KMS-11 (cell line): ENCODE measurements at regions not wholly inside any gene's neighbourhood (a gene's known extent, or its start where the extent isn't known, plus 50 kb on each side); places are given as distances from the start of the nearest gene placed in this dataset.

Experiments
- H2AFZ ChIP-seq: fragments of 200-600 bp; sonication (generic); 2 replicates; pipeline ENCODE4 v1.6.1; 2016; ENCODE audit warnings: antibody characterized with exemption, mixed run types, low read depth
- H3K27ac ChIP-seq: fragments of 200-600 bp; sonication (generic); 2 replicates; pipeline ENCODE4 v1.6.1; 2016; ENCODE audit warnings: mild to moderate bottlenecking, mixed run types
- H3K27me3 ChIP-seq: fragments of 200-600 bp; sonication (generic); 2 replicates; pipeline ENCODE4 v1.6.1; 2017; ENCODE audit warnings: mild to moderate bottlenecking, low read depth, mixed run types, moderate library complexity; ENCODE audit not compliant: insufficient read depth
- H3K36me3 ChIP-seq: fragments of 200-600 bp; sonication (generic); 2 replicates; pipeline ENCODE4 v1.6.1; 2017; ENCODE audit warnings: mild to moderate bottlenecking, mixed run types; ENCODE audit not compliant: insufficient read depth
- H3K4me1 ChIP-seq: fragments of 200-600 bp; sonication (generic); 2 replicates; pipeline ENCODE4 v1.6.1; 2016; ENCODE audit warnings: mild to moderate bottlenecking, low read depth, mixed run types; ENCODE audit not compliant: poor library complexity, severe bottlenecking
- H3K4me2 ChIP-seq: fragments of 200-600 bp; sonication (generic); 2 replicates; pipeline ENCODE4 v1.7.0; 2016; ENCODE audit warnings: mild to moderate bottlenecking, mixed run types
- H3K4me3 ChIP-seq: fragments of 200-600 bp; sonication (generic); IDR thresholded peaks from 2 replicates; pipeline ENCODE4 v1.6.1; 2017; ENCODE audit warnings: low read depth, low read length, mixed read lengths; ENCODE audit not compliant: insufficient read depth
- H3K79me2 ChIP-seq: fragments of 200-600 bp; sonication (generic); 2 replicates; pipeline ENCODE4 v1.6.1; 2016; ENCODE audit warnings: low read depth, mixed run types; ENCODE audit not compliant: insufficient read depth
- H3K9ac ChIP-seq: fragments of 200-600 bp; sonication (generic); 2 replicates; pipeline ENCODE4 v1.6.1; 2016; ENCODE audit warnings: mild to moderate bottlenecking, mixed run types
- H4K20me1 ChIP-seq: fragments of 200-600 bp; sonication (generic); 2 replicates; pipeline ENCODE4 v1.6.1; 2016; ENCODE audit warnings: mild to moderate bottlenecking, mixed run types; ENCODE audit not compliant: insufficient read depth
- CTCF ChIP-seq: fragments of 200-600 bp; sonication (generic); conservative IDR thresholded peaks from 2 replicates; pipeline ENCODE4 v1.6.1; 2017; ENCODE audit warnings: low read depth, mild to moderate bottlenecking, antibody characterized with exemption, low read length, moderate library complexity, mixed read lengths

GRCh38 chr3:162376761-162377160 is 880.2 kb downstream of the OTOL1 start:
- Histone ChIP-seq H3K9ac (no peak overlapping the region), H3K79me2 (no peaks in the 10 kb centered on the region), H3K4me2 (no peak overlapping the region), H3K27me3 (no peaks in the 10 kb centered on the region), H3K36me3 (no peaks in the 10 kb centered on the region), H3K27ac (no peak overlapping the region), H3K4me1 (no peaks in the 10 kb centered on the region), H3K4me3 (no peak overlapping the region), H2AFZ (no peak overlapping the region), H4K20me1 (no peaks in the 10 kb centered on the region)
- TF ChIP-seq CTCF: no peak

GRCh38 chr3:162377608-162378007 is 881.0 kb downstream of the OTOL1 start:
- H3K9ac ChIP-seq: no peak overlapping the region
- H2AFZ ChIP-seq: no peak overlapping the region
- H4K20me1 ChIP-seq: no peaks in the 10 kb centered on the region
- H3K4me1 ChIP-seq: no peaks in the 10 kb centered on the region
- no peak overlapping the region for H3K27ac ChIP-seq
- no peaks in the 10 kb centered on the region for H3K36me3 ChIP-seq
- no peak overlapping the region for H3K4me3 ChIP-seq
- no peaks in the 10 kb centered on the region for H3K27me3 ChIP-seq
- TF ChIP-seq CTCF: no peak
- no peak overlapping the region for H3K4me2 ChIP-seq
- H3K79me2 ChIP-seq: no peaks in the 10 kb centered on the region

GRCh38 chr3:162385387-162385786 is 888.8 kb downstream of the OTOL1 start:
- no peak overlapping the region for H2AFZ ChIP-seq
- no peaks in the 10 kb centered on the region for H3K36me3 ChIP-seq
- no peaks in the 10 kb centered on the region for H4K20me1 ChIP-seq
- H3K4me1 ChIP-seq: no peaks in the 10 kb centered on the region
- no peaks in the 10 kb centered on the region for H3K79me2 ChIP-seq
- no peak overlapping the region for H3K4me2 ChIP-seq
- no peak for TF ChIP-seq CTCF
- no peak overlapping the region for H3K4me3 ChIP-seq
- H3K27me3 ChIP-seq: no peaks in the 10 kb centered on the region
- H3K9ac ChIP-seq: no peak overlapping the region
- H3K27ac ChIP-seq: no peak overlapping the region

GRCh38 chr3:162390891-162391290 is 894.3 kb downstream of the OTOL1 start:
- H4K20me1 ChIP-seq: no peaks in the 10 kb centered on the region
- no peaks in the 10 kb centered on the region for H3K4me1 ChIP-seq
- no peak overlapping the region for H3K4me2 ChIP-seq
- no peaks in the 10 kb centered on the region for H3K27me3 ChIP-seq
- H3K27ac ChIP-seq: no peak overlapping the region
- no peak overlapping the region for H2AFZ ChIP-seq
- H3K36me3 ChIP-seq: no peaks in the 10 kb centered on the region
- no peaks in the 10 kb centered on the region for H3K79me2 ChIP-seq
- no peak overlapping the region for H3K4me3 ChIP-seq
- no peak for TF ChIP-seq CTCF
- H3K9ac ChIP-seq: no peak overlapping the region

GRCh38 chr3:162391301-162391700 is 894.7 kb downstream of the OTOL1 start:
- no peak overlapping the region for H2AFZ ChIP-seq
- no peak overlapping the region for H3K9ac ChIP-seq
- H3K4me1 ChIP-seq: no peaks in the 10 kb centered on the region
- H3K27me3 ChIP-seq: no peaks in the 10 kb centered on the region
- H3K79me2 ChIP-seq: no peaks in the 10 kb centered on the region
- no peak for TF ChIP-seq CTCF
- no peak overlapping the region for H3K4me3 ChIP-seq
- H4K20me1 ChIP-seq: no peaks in the 10 kb centered on the region
- no peak overlapping the region for H3K4me2 ChIP-seq
- H3K36me3 ChIP-seq: no peaks in the 10 kb centered on the region
- H3K27ac ChIP-seq: no peak overlapping the region
